Activated naive CD4-positive, alpha-beta T cell treated with anti-CD3 and anti-CD28 coated beads, Interleukin-2, amount 50 U/mL, for 72 hours (primary cell): ENCODE measurements at regions not wholly inside any gene's neighbourhood (a gene's known extent, or its start where the extent isn't known, plus 50 kb on each side); places are given as distances from the start of the nearest gene placed in this dataset.
"Not testable (repeated sequence)": the region's sequence is repeated elsewhere in the genome, so short reads cannot be mapped to it uniquely, and the experiment has no call there.

Experiments
- ATAC-seq, 2 donors: fragments of 150-1000 bp; cut with Tn5 transposase; 2 replicates each; pipeline ENCODE4 v1.10.0; 2021; ENCODE audit warnings: mild to moderate bottlenecking in 2 of 2, moderate library complexity in 2 of 2
- DNase-seq, 2 donors: peaks; one replicate each; pipeline ENCODE4 v3.0.0; 2021 to 2022; ENCODE audit warnings: low spot score in 2 of 2
- H3K27ac Mint-ChIP-seq, 2 donors: one replicate each; pipeline ENCODE4 v1.8.0; 2022; ENCODE audit warnings: mild to moderate bottlenecking in 2 of 2, mixed read lengths in 2 of 2
- H3K36me3 Mint-ChIP-seq, 2 donors: one replicate each; pipeline ENCODE4 v1.8.0; 2022; ENCODE audit warnings: mixed read lengths in 2 of 2
- H3K9me3 Mint-ChIP-seq, 2 donors: one replicate each; pipeline ENCODE4 v1.8.0; 2022; ENCODE audit warnings: mixed read lengths in 2 of 2

GRCh38 chr11:109480251-109480650, 58.3 kb downstream of the C11orf87 start:
- H3K27ac Mint-ChIP-seq: no peak overlapping the region
- H3K9me3 Mint-ChIP-seq: peaks cover 0 to 10% of the 10 kb centered on the region in 2 donors
- no peak for DNase-seq
- ATAC-seq: no peak
- H3K36me3 Mint-ChIP-seq: no peaks in the 10 kb centered on the region

- Mint-ChIP-seq H3K27ac (no peak overlapping the region), H3K36me3 (no peaks in the 10 kb centered on the region), H3K9me3 (peaks cover 0 to 7% of the 10 kb centered on the region in 2 donors)
- no peak for ATAC-seq
- no peak for DNase-seq
Observed at GRCh38 chr11:109486129-109486528, 64.1 kb downstream of the C11orf87 start.

GRCh38 chr11:109490953-109491635, 69.1 kb downstream of the C11orf87 start:
- DNase-seq (no peak), ATAC-seq (no peak)
- peaks cover 0 to 9% of the 10 kb centered on the region in 2 donors for H3K9me3 Mint-ChIP-seq
- no peaks in the 10 kb centered on the region for H3K36me3 Mint-ChIP-seq
- H3K27ac Mint-ChIP-seq: no peak overlapping the region

DNA sequence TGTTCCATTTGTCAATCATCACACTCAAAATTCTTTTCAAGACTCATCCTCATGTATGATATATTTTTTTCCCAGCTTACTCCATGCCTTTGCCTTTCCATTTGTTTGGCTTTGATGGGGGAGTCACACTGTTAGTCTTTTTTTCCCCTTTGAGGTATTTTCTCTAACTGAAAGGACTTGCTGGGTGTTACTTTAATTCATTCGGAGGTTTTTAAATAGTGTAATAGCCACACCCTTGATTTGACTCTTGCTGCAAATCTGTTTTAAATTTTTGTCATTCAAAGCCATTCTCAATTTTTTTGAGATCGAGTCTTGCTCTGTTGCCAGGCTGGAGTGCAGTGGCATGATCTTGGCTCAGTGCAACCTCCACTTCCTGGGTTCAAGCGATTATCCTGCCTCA, 84.1 kb downstream of the C11orf87 start:
- no peak overlapping the region for H3K27ac Mint-ChIP-seq
- DNase-seq (no peak), ATAC-seq (no peak)
- H3K9me3 Mint-ChIP-seq: peaks cover 0 to 4% of the 10 kb centered on the region in 2 donors
- H3K36me3 Mint-ChIP-seq: no peaks in the 10 kb centered on the region

DNA sequence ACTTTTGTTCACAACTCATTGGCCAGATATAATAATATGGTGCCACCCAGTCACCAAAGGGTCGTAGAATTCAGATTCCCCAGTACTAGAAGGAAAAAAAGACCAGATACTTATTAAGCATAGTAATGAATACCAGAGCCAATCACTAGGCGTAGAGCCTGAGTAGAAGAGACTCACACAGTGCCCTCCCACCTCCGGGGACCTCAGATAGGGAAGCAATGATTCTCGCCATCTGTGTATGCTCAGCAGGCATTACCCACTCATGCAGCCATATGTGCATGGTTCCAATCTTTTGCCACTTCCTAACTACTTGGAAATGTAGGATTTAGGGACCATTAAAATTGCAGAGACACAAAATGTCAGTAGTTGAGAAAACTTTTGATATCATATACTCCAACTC, 85.3 kb downstream of the C11orf87 start:
- Mint-ChIP-seq H3K27ac (no peak overlapping the region), H3K36me3 (no peaks in the 10 kb centered on the region), H3K9me3 (peaks cover 0 to 4% of the 10 kb centered on the region in 2 donors)
- ATAC-seq: no peak
- DNase-seq: no peak

GRCh38 chr11:109507836-109508561, 86.0 kb downstream of the C11orf87 start:
- Mint-ChIP-seq H3K9me3 (peaks cover 0 to 4% of the 10 kb centered on the region in 2 donors), H3K27ac (no peak overlapping the region), H3K36me3 (no peaks in the 10 kb centered on the region)
- ATAC-seq: no peak
- DNase-seq: no peak

DNA sequence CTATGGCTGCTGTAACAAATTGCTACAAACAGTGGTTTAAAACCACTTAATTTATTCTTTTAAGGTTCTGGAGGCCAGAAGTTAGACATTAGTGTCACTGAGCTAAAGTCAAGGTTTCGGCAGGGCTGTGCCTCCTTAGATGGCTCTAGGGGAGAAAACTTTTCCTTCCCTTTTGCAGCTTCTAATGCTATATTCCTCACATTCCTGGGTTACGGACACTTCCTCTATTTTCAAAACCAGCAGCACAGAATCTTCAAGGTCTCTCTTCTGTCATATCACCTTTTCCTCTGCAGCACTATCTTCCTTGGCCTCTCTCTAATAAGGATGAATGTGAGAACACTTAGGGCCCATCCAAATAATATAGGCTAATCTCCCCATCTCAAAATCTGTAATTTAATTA, 87.0 kb downstream of the C11orf87 start:
- Mint-ChIP-seq H3K27ac (no peak overlapping the region), H3K9me3 (peaks cover 0 to 4% of the 10 kb centered on the region in 2 donors), H3K36me3 (no peaks in the 10 kb centered on the region)
- ATAC-seq (no peak), DNase-seq (no peak)

GRCh38 chr11:109510316-109510715, 88.3 kb downstream of the C11orf87 start:
- no peak for DNase-seq
- Mint-ChIP-seq H3K27ac (no peak overlapping the region), H3K9me3 (peaks cover 0 to 13% of the 10 kb centered on the region in 2 donors), H3K36me3 (no peaks in the 10 kb centered on the region)
- ATAC-seq: no peak

DNA sequence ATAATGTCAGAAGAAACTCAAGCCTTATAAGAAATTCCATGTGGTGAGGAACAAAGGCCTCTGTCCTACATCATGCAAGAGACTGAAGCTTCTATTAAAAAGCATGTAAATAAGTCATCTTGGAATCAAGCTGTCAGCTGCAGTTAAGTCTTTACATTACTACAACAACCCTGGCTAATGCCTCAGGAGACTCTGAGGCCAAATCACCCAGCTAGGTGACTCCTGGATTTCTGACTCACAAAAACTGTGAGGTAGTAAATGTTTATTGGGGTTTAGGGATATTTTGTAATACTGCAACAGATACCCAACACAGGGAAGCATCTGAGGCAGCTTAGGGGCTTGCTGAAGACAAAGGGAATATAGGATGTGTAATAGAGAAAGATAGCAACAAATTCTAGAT, 89.6 kb downstream of the C11orf87 start:
- DNase-seq (no peak), ATAC-seq (no peak)
- Mint-ChIP-seq H3K9me3 (peaks cover 2 to 11% of the 10 kb centered on the region in 2 donors), H3K36me3 (no peaks in the 10 kb centered on the region), H3K27ac (no peak overlapping the region)

DNA sequence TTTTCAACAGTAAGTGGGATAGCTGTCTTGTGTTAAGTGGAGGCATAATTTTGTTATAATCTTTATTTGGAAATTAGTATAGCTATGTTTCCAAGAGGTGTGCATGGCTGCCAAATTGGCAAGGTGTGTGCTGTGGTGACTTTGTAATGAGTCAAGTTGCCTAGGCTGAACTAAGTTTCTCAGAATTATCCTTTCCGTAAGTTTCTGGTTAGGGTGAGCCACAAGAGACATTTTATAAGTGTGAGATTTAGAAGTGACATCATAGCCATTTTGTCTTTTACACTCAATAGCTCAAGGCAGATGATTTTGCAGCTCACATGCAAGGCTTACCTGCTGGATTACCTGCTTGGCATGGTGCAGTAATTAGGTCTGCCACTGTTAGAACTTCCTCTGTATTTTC, 90.3 kb downstream of the C11orf87 start:
- peaks cover 5 to 14% of the 10 kb centered on the region in 2 donors for H3K9me3 Mint-ChIP-seq
- DNase-seq (no peak), ATAC-seq (no peak)
- no peak overlapping the region for H3K27ac Mint-ChIP-seq
- H3K36me3 Mint-ChIP-seq: no peaks in the 10 kb centered on the region

DNA sequence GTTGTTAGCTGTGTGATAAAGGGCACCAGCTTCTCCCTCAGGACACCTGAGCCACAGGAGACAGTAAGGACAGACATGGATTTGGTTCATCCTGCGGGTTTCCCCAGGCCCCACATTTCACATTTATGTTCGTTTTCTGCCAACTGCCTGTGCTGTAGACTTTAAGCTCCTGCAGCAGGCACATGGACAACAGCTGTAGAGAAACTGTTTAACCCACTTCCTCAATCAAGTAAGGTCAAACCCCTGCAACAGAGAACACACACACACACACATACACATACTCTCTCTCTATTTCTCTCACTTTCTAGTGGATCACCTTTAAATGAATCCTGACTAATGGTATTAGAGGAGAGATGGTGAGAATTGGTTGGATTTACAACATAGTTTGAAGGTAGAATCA, 90.7 kb downstream of the C11orf87 start:
- DNase-seq (no peak), ATAC-seq (no peak)
- Mint-ChIP-seq H3K9me3 (peaks cover 5 to 14% of the 10 kb centered on the region in 2 donors), H3K27ac (no peak overlapping the region), H3K36me3 (no peaks in the 10 kb centered on the region)

DNA sequence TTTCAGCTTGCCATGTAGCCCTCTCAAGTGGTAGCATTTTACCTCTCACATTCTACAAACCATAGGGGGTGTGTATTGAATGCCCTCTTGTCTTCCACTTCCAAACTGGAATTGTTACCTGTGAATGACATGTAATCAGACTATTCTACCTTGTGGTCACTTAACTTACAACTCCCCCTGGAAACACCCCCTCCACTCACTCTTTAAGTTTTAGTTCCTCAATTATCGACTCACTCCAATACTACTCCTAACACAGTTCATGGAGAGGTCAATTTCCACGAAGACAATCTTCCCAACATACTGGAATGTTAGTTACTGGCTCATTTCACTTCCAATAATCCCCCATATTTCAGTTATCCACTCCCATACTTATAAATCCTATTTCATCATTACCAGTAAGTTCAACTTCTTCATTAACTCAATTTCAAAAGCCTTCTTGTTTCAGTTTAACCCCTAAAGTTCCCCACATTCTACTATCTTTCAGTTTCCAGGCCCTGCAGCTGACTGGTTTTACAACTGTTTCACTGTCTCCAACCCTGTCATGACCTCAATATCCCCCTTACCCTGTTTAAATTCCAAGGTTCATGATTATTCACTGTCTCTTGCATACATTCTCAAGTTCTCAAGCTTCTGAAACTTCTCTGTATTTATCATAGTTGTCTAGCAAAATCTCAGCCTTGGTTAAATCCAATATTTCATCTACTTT, 92.5 kb downstream of the C11orf87 start:
- peaks cover 5 to 14% of the 10 kb centered on the region in 2 donors for H3K9me3 Mint-ChIP-seq
- no peaks in the 10 kb centered on the region for H3K36me3 Mint-ChIP-seq
- DNase-seq (no peak), ATAC-seq (no peak)
- H3K27ac Mint-ChIP-seq: no peak overlapping the region

DNA sequence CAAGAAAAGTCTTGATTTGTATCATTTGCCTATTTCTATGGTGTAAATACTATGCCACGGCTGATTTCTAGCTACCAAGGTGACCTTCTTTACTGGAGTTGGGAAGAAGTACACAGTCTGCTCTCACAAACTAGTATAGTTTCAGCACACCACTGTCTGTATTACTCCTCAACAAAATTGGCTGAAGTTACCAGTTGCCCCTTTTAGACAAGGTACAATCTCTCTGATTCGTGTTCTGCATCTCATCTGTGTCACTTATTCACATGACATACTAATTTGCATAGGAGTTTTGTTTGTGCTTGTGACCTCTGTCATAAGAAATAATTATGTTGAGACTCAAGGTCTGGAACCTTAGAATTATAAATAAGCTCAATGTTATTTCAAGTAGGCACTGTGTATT, 97.3 kb downstream of the C11orf87 start:
- DNase-seq (no peak), ATAC-seq (no peak)
- Mint-ChIP-seq H3K9me3 (peaks cover 5 to 23% of the 10 kb centered on the region in 2 donors), H3K27ac (no peak overlapping the region), H3K36me3 (no peaks in the 10 kb centered on the region)

GRCh38 chr11:109521571-109522086, 99.6 kb downstream of the C11orf87 start:
- ATAC-seq: no peak
- H3K36me3 Mint-ChIP-seq: no peaks in the 10 kb centered on the region
- peaks cover 7 to 21% of the 10 kb centered on the region in 2 donors for H3K9me3 Mint-ChIP-seq
- no peak overlapping the region for H3K27ac Mint-ChIP-seq
- no peak for DNase-seq

DNA sequence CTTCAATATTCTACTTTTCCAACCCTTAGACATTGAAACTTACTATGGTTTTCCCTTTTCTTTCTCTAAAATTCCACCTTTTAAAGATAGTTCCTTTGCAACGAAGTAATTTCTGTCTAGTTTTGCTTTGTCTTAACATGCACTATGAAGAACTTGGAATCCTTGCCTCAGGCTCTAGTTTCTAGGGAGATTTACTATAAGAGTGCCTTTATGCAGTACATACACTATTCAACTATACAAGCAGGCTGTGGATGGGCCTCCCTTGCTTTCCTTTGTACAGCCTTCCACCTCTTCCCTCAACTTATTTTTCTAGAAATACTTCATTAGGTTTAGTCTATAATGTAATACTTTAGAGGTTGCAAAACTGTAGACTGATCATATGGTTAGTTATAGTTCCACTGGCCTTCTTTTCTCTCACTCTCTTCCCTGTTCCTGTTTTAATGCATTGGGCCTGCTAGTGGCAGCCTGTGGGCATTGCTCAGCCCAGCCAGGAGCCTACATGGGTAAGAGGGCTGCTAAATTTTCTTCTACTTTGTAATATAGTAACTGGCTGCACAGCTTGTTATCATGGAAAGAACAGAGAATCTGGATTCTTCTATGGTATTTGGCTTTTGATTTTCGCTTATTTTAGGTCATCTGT, 100.2 kb downstream of the C11orf87 start:
- no peaks in the 10 kb centered on the region for H3K36me3 Mint-ChIP-seq
- DNase-seq: no peak
- peaks cover 4 to 16% of the 10 kb centered on the region in 2 donors for H3K9me3 Mint-ChIP-seq
- ATAC-seq: no peak
- no peak overlapping the region for H3K27ac Mint-ChIP-seq

- ATAC-seq: not testable (repeated sequence)
Observed at GRCh38 chr11:109525636-109526035, 103.6 kb downstream of the C11orf87 start.

DNA sequence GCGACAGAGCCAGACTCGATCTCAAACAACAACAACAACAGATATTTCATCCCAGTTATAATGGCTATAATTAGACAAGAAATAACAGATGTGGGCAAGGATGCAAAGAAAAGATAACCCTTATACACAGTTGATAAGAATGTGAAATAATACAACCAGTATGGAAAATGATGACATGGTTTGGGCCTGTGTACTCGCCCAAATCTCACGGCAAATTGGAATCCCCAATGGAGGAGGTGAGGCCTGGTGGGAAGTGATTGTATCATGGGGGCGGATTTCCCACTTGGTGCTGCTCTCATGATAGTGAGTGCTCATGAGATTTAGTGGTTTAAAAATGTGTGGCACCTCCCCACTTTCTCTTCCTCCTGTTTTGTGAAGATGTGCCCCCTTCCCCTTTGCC, 104.1 kb downstream of the C11orf87 start:
- Mint-ChIP-seq H3K36me3 (no peaks in the 10 kb centered on the region), H3K27ac (no peak overlapping the region), H3K9me3 (peaks cover 4 to 16% of the 10 kb centered on the region in 2 donors)
- DNase-seq (no peak), ATAC-seq (no peak)

More at GRCh38 chr11:109525636-109526035, 103.6 kb downstream of the C11orf87 start:
- not testable (repeated sequence) for H3K27ac Mint-ChIP-seq, H3K36me3 Mint-ChIP-seq, DNase-seq
- peaks cover 4 to 16% of the 10 kb centered on the region in 2 donors for H3K9me3 Mint-ChIP-seq
